HEK293T (cell line): ENCODE measurements at regions not wholly inside any gene's neighbourhood (a gene's known extent, or its start where the extent isn't known, plus 50 kb on each side); places are given as distances from the start of the nearest gene placed in this dataset.

Source experiments
- CTCF ChIA-PET: fragments of 350-600 bp; formaldehyde crosslinking; extraction: SDS; loops from one replicate; lab custom pipeline; 2021; ENCODE audit warnings: antibody characterized with exemption, inconsistent platforms; lab: Yijun Ruan, JAX
- POLR2A ChIA-PET: fragments of 350-600 bp; formaldehyde crosslinking; extraction: SDS; loops from one replicate; lab custom pipeline; 2020; ENCODE audit warnings: antibody characterized with exemption, inconsistent platforms; lab: Yijun Ruan, JAX
- DNase-seq: peaks from one replicate; pipeline ENCODE4 v3.0.0; 2012; ENCODE audit warnings: mixed read lengths; ENCODE audit errors: extremely low spot score
- ARNT ChIP-seq: fragments of 450-650 bp; IDR thresholded peaks from 2 replicates; pipeline ENCODE4 v1.6.1; 2017; ENCODE audit warnings: mild to moderate bottlenecking
- BHLHE40 ChIP-seq: fragments of 450-650 bp; IDR thresholded peaks from 2 replicates; pipeline ENCODE4 v1.6.1; 2016; ENCODE audit warnings: mild to moderate bottlenecking, moderate library complexity, borderline replicate concordance
- CTBP1 ChIP-seq: fragments of 450-650 bp; IDR thresholded peaks from 2 replicates; pipeline ENCODE4 v1.6.1; 2016; ENCODE audit warnings: borderline replicate concordance
- ELF4 ChIP-seq: fragments of 450-650 bp; IDR thresholded peaks from 2 replicates; pipeline ENCODE4 v1.6.1; 2017; ENCODE audit warnings: antibody characterized with exemption
- FOXA1 ChIP-seq: fragments of 450-650 bp; IDR thresholded peaks from 2 replicates; pipeline ENCODE4 v1.6.1; 2016; ENCODE audit warnings: mild to moderate bottlenecking
- FOXK2 ChIP-seq: fragments of 450-650 bp; IDR thresholded peaks from 2 replicates; pipeline ENCODE4 v1.6.1; 2016; ENCODE audit warnings: mild to moderate bottlenecking
- FOXM1 ChIP-seq: fragments of 450-650 bp; IDR thresholded peaks from 2 replicates; pipeline ENCODE4 v1.6.1; 2017; ENCODE audit warnings: mild to moderate bottlenecking, borderline replicate concordance
- HDGF ChIP-seq: fragments of 450-650 bp; IDR thresholded peaks from 2 replicates; pipeline ENCODE4 v1.6.1; 2017; ENCODE audit warnings: antibody characterized with exemption, borderline replicate concordance
- L3MBTL2 ChIP-seq: fragments of 450-650 bp; conservative IDR thresholded peaks from 2 replicates; pipeline ENCODE4 v1.6.1; 2016; ENCODE audit warnings: mild to moderate bottlenecking
- LEF1 ChIP-seq: fragments of 450-650 bp; IDR thresholded peaks from 2 replicates; pipeline ENCODE4 v1.6.1; 2017; ENCODE audit warnings: mild to moderate bottlenecking, borderline replicate concordance
- NFRKB ChIP-seq: fragments of 450-650 bp; IDR thresholded peaks from 2 replicates; pipeline ENCODE4 v1.6.1; 2016; ENCODE audit warnings: mild to moderate bottlenecking, moderate library complexity
- SP1 ChIP-seq: fragments of 450-650 bp; IDR thresholded peaks from 2 replicates; pipeline ENCODE4 v1.6.1; 2017
- SUZ12 ChIP-seq: fragments of 450-650 bp; IDR thresholded peaks from 2 replicates; pipeline ENCODE4 v1.6.1; 2016; ENCODE audit warnings: mild to moderate bottlenecking
- TARDBP ChIP-seq: fragments of 450-650 bp; IDR thresholded peaks from 2 replicates; pipeline ENCODE4 v1.6.1; 2016
- ZNF384 ChIP-seq: fragments of 450-650 bp; IDR thresholded peaks from 2 replicates; pipeline ENCODE4 v1.6.1; 2016
- TF ChIP-seq, protein P1 (sequence below): fragments of 450-650 bp; IDR thresholded peaks from 2 replicates; pipeline ENCODE4 v1.6.1; 2016

DNA sequence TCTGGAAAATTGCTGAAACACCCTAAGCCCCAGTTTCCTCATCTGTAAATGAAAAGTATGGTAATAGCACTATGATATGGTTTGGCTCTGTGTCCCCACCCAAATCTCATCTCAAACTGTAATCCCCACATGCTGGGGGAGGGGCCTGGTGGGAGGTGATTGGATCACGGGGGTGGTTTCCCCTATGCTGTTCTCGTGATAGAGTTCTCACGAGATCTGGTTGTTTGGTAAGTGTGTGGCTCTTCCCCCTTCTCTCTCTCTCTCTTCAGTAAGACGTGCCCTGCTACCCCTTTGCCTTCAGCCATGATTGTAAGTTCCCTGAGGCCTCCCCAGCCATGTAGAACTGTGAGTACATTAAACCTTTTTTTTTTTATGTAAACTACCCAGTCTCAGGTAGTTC lies 490.7 kb downstream of the TMEM114 start:
- CTCF ChIA-PET: no interaction called here

DNA sequence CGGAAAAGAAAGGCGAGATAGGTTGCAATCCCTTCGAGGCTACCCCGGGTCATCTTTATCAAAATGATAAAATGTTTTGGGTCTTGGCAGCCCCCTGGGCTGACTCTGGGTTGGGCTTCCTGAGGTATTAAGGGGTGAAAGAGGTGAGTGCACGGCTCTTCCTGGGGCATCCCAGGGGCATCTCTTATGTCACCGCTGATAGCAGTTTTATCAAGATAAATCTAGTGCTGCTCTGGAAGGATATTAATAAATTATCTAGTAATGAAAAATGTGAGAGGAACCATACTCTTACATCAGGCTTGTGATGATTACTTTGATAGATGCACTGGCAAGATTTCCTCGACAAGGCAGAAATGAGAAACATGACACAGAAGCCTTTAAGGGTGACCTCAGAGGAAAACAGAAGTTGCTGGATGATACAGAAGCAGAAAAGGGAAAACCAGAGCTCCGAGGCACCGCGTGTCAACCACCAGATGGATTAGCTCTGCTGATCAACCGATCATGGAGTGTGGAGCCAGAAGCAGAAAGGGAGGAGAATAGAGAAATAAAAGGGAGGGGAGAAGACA lies 491.3 kb downstream of the TMEM114 start:
- CTCF ChIA-PET: no interaction called here
- POLR2A ChIA-PET: no interaction called here
- DNase-seq: no peak
- no peak for TF ChIP-seq SUZ12
- TF ChIP-seq L3MBTL2: no peak
- no peak for TF ChIP-seq LEF1
- TF ChIP-seq TARDBP: no peak

More for the DNA sequence above, 490.7 kb downstream of the TMEM114 start:
- no peak for DNase-seq
- TF ChIP-seq SUZ12: no peak
- TF ChIP-seq SP1: no peak
- TF ChIP-seq NFRKB: no peak
- no peak for TF ChIP-seq TARDBP
- TF ChIP-seq ELF4: no peak
- TF ChIP-seq FOXA1: no peak
- TF ChIP-seq FOXM1: no peak
- TF ChIP-seq, protein P1, sequence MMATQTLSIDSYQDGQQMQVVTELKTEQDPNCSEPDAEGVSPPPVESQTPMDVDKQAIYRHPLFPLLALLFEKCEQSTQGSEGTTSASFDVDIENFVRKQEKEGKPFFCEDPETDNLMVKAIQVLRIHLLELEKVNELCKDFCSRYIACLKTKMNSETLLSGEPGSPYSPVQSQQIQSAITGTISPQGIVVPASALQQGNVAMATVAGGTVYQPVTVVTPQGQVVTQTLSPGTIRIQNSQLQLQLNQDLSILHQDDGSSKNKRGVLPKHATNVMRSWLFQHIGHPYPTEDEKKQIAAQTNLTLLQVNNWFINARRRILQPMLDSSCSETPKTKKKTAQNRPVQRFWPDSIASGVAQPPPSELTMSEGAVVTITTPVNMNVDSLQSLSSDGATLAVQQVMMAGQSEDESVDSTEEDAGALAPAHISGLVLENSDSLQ: no peak
- TF ChIP-seq LEF1: no peak
- TF ChIP-seq BHLHE40: no peak
- no peak for TF ChIP-seq L3MBTL2
- TF ChIP-seq CTBP1: no peak
- POLR2A ChIA-PET: no interaction called here

DNA sequence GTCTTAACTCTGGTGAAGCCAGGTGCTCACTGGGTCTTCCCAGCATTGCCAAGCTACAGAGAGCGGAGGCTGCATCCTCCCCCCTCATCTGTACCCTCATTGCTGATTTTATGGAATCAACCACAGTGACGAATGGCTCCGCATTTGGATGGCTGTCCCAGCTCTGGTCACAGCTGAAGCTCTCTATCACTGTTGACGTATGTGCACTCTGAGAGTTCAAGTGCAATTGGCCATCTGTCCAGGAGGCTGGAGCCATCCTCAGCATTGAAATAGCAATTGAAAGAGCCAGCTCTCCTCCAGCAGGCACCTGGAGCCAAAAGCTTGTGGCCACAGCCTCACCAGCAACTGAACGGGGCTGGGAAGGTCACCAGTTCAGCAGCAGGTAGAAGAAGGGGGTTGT lies 494.1 kb downstream of the TMEM114 start:
- DNase-seq: no peak
- TF ChIP-seq SUZ12: no peak
- POLR2A ChIA-PET: no interaction called here
- CTCF ChIA-PET: no interaction called here

DNA sequence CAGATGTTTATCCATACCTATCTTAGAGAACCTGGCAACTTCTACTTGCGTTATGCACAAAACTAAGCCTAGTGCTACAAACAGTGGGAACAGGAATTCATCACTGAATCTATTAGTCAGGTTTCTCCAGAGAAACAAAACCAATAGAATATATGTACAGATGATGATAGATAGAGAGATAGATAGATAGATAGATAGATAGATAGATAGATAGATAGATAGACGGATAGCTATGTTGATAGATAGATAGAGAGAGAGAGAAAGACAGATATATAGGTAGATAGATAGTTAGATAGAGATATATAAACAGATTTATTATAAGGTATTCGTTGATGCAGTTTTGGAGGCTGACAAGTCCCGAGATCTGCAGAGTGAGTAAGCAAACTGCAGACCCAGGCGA lies 495.6 kb downstream of the TMEM114 start:
- no peak for DNase-seq
- ChIA-PET CTCF (no interaction called here), POLR2A (no interaction called here)
- no peak for TF ChIP-seq L3MBTL2
- TF ChIP-seq, protein P1: no peak
- TF ChIP-seq FOXK2: no peak
- no peak for TF ChIP-seq HDGF
- no peak for TF ChIP-seq NFRKB
- no peak for TF ChIP-seq SP1
- no peak for TF ChIP-seq BHLHE40
- TF ChIP-seq ARNT: no peak
- no peak for TF ChIP-seq CTBP1
- TF ChIP-seq ELF4: no peak
- TF ChIP-seq ZNF384: no peak
- TF ChIP-seq FOXM1: no peak
- no peak for TF ChIP-seq TARDBP
- TF ChIP-seq LEF1: no peak
- no peak for TF ChIP-seq FOXA1

DNA sequence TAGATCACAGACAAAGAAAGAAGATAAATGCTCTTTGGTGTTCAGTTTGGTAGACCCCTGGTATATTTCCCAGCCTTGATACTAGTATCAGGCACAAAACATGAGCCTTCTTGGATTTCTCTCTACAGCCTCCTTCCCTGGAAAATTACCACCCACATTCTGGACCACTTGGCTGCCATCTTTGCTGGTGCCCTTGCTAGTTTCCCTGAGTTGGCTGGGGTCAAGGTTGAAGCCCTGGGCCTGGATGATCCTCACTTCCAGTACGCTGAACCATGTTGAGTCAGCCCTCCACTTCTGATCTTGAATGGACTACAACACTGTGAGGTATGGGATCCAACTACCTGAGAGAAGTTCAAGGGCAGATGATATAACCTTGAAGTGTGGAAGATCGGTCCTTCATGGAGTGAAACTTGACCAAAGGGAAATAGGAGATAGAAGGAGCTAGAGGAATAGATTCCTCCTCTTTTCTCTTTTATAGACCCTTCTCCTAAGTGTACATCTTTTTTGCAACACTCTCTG lies 501.4 kb downstream of the TMEM114 start:
- DNase-seq: no peak
- ChIA-PET CTCF (no interaction called here), POLR2A (no interaction called here)
- TF ChIP-seq HDGF: no peak
- no peak for TF ChIP-seq SUZ12
- TF ChIP-seq LEF1: no peak

DNA sequence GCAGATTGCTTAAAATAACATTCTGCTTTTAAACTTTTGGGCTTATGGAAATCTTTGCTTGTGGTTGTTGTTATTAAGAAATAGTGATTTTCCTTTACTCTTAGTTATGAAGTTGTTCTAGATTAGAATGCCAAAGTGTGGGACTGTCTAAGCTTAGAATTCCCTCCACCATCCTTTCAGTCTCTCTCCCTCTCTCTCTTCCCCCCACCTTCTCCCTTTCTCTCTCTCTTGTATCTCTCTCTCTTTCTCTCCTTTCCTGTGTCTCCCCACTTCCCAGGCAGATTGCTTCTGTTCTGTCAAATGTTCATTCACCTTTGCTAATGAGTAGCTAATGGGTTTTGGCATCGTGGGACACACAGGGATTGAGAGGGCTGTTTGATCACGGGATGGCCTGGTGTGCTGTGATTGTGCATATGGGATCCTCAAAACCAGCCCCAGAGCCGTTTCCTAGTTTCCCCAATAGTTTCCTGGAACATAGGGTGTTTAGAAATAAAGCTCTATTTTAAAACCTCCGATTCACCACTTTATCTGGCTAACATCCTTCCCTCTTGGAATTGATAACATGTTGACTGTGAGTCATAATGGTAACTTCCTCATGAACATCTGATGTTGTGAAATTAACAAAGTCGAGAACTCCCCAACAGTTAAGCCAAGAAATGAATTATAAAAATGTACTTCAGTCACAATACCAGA lies 502.6 kb downstream of the TMEM114 start:
- CTCF ChIA-PET: no interaction called here
- TF ChIP-seq HDGF: no peak
- TF ChIP-seq L3MBTL2: no peak
- TF ChIP-seq ZNF384: no peak
- TF ChIP-seq LEF1: no peak
- no peak for TF ChIP-seq ELF4
- TF ChIP-seq ARNT: no peak
- TF ChIP-seq FOXM1: no peak
- no peak for TF ChIP-seq FOXK2
- no peak for TF ChIP-seq BHLHE40
- TF ChIP-seq SP1: no peak
- no peak for TF ChIP-seq NFRKB
- TF ChIP-seq SUZ12: no peak
- no peak for TF ChIP-seq TARDBP
- TF ChIP-seq FOXA1: no peak
- TF ChIP-seq CTBP1: no peak
- TF ChIP-seq, protein P1: no peak
- no peak for DNase-seq
- POLR2A ChIA-PET: no interaction called here

DNA sequence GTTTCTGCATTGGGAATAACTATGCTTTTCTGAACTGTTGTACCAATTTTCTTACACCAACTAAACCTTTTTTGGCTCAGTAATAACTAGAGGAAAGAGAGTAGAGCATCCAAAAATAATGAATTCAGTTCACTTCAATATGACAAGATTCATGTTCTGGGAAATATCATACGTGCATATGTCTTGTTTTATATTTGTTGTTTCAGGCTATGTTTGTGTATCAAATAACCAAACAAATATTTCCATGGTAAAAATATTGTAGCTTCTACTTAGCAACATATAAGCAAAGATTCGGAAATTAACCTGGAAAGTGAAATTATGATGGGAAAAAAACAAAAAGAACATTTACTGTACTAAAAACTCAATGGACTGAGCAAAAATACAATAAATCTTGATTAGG lies 503.2 kb downstream of the TMEM114 start:
- TF ChIP-seq FOXK2: no peak
- no peak for TF ChIP-seq FOXA1
- no peak for TF ChIP-seq FOXM1
- no peak for TF ChIP-seq ELF4
- no peak for TF ChIP-seq BHLHE40
- no peak for TF ChIP-seq HDGF
- no peak for TF ChIP-seq LEF1
- TF ChIP-seq L3MBTL2: no peak
- no peak for TF ChIP-seq SP1
- TF ChIP-seq NFRKB: no peak
- TF ChIP-seq CTBP1: no peak
- no peak for TF ChIP-seq ZNF384
- TF ChIP-seq, protein P1: no peak
- TF ChIP-seq ARNT: no peak
- TF ChIP-seq SUZ12: no peak
- TF ChIP-seq TARDBP: no peak
- ChIA-PET POLR2A (no interaction called here), CTCF (no interaction called here)
- no peak for DNase-seq
